ENCODE measurements at regions not wholly inside any gene's neighbourhood (a gene's known extent, or its start where the extent isn't known, plus 50 kb on each side); places are given as distances from the start of the nearest gene placed in this dataset.

DNA sequence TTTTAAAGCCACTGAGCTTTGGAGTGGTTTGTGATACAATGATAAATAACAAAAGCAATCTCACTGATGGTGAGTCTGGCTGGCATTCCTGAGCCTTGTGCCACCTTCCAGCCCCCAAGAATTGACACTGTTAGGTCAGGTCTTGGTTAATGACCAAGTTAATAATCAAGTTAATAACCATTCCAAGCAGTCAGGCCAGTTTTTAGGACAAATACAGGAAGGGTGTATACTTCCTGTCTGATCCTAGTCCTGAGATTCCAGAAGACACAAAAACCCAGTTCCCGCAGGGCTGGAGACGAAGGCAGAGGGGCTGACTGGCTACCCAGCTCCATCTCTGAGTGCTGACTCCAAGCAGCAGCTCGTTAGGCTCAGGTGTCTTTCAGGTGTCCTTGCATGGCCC, 74.6 kb upstream of the LAPTM4A start:
- Histone ChIP-seq H3K4ac (replicated peaks; ENCODE audit: insufficient read length, low read depth, low read length) (no peak overlapping the region), H3K27ac (ENCODE audit: low read depth, low read length) (no peak overlapping the region), H3K4me3 (ENCODE audit: extremely low read depth in 1 of 4, insufficient read depth in 2 of 4, low read depth in 3 of 4, low read length in 4 of 4) (no peak overlapping the region), H4K5ac (ENCODE audit: insufficient read length, low read depth, low read length) (no peak overlapping the region), H3K9me3 (ENCODE audit: insufficient read depth in 2 of 2, low read depth in 1 of 2, low read length in 1 of 2) (no peaks in the 10 kb centered on the region), H2BK5ac (ENCODE audit: low read depth, low read length) (no peak overlapping the region), H4K8ac (ENCODE audit: extremely low read depth, insufficient read depth, low read length) (no peak overlapping the region), H2BK120ac (replicated peaks; ENCODE audit: low read depth, low read length) (no peak overlapping the region), H2AFZ (ENCODE audit: low read length) (no peak overlapping the region), H2AK5ac (ENCODE audit: low read depth, low read length) (no peak overlapping the region), H3K23me2 (ENCODE audit: low read depth, low read length) (no peaks in the 10 kb centered on the region), H3K36me3 (ENCODE audit: control insufficient read depth in 2 of 4, insufficient read depth in 4 of 4, low read length in 3 of 4) (no peaks in the 10 kb centered on the region), H4K91ac (replicated peaks; ENCODE audit: insufficient read length, low read length) (no peak overlapping the region), H3K9ac (replicated peaks in 1 of 4; ENCODE audit: extremely low read depth in 1 of 4, low read depth in 3 of 4, low read length in 3 of 4) (no peak overlapping the region), H3K18ac (ENCODE audit: extremely low read depth, low read length) (no peak overlapping the region), H3K23ac (ENCODE audit: insufficient read length) (no peak overlapping the region), H3K79me1 (ENCODE audit: low read depth, low read length) (no peaks in the 10 kb centered on the region), H3K14ac (ENCODE audit: insufficient read length) (no peak overlapping the region), H2BK15ac (ENCODE audit: low read length) (no peak overlapping the region), H2BK20ac (ENCODE audit: low read length) (no peak overlapping the region), H3K27me3 (replicated peaks in 1 of 4; ENCODE audit: control insufficient read depth in 3 of 4, extremely low read depth in 1 of 4, insufficient read depth in 3 of 4, low read length in 3 of 4) (no peaks in the 10 kb centered on the region), H3K4me1 (replicated peaks in 1 of 4; ENCODE audit: control insufficient read depth in 3 of 4, insufficient read depth in 4 of 4, low read length in 3 of 4) (peaks cover 0 to 2% (median 0%) of the 10 kb centered on the region in 4 experiments; a peak in 1 of 7 replicates), H4K20me1 (replicated peaks in 1 of 2; ENCODE audit: control insufficient read depth in 1 of 2, insufficient read depth in 2 of 2, low read length in 2 of 2) (no peaks in the 10 kb centered on the region), H3K4me2 (ENCODE audit: insufficient read depth in 1 of 2, low read depth in 2 of 2, low read length in 2 of 2) (no peak overlapping the region), H3K56ac (replicated peaks; ENCODE audit: insufficient read length, low read depth, low read length) (no peak overlapping the region), H3K79me2 (ENCODE audit: control insufficient read depth in 1 of 2, insufficient read depth in 2 of 2, low read length in 2 of 2) (no peaks in the 10 kb centered on the region), H2BK12ac (ENCODE audit: low read depth, low read length) (no peak overlapping the region)
- POLR2A ChIA-PET (ENCODE audit: partially characterized antibody): no interaction called here
- no peak for DNase-seq (ENCODE audit: low read depth in 1 of 2, low spot score in 2 of 2)
- CTCF ChIA-PET (ENCODE audit: partially characterized antibody): interaction anchor here (1.0 to 2.0 kb wide), 5 partner anchors 8 to 99 kb away, joined by 3 to 5 read pairs (median 4); partner anchors contain the start of gene SDC1
- WGBS, 2 experiments (ENCODE audit: extremely low coverage in 1 of 2, insufficient coverage in 1 of 2, insufficient read length in 1 of 2, insufficient replicate concordance in 2 of 2, low coverage in 1 of 2, low lambda C conversion rate in 2 of 2, missing lambda C conversion rate in 1 of 2): 79% methylated on average over 3 of the region's 3 CpGs; no CpG with 5 or more reads in 1 of the 2 experiments
- no peak for FAIRE-seq
- no peak for TF ChIP-seq PHF8 (conservative IDR thresholded peaks at IDR 0.05; ENCODE audit: low read depth, low read length)
- no peak for TF ChIP-seq ZNF274 (IDR thresholded peaks at IDR 0.05; ENCODE audit: borderline replicate concordance, extremely low read depth, low read length)
- TF ChIP-seq RNF2 (IDR thresholded peaks at IDR 0.05; ENCODE audit: borderline replicate concordance, low read depth, low read length, missing control alignments, poor library complexity, severe bottlenecking): no peak
- TF ChIP-seq KDM5A (IDR thresholded peaks at IDR 0.05; ENCODE audit: low read length): no peak
- TF ChIP-seq, protein P1, sequence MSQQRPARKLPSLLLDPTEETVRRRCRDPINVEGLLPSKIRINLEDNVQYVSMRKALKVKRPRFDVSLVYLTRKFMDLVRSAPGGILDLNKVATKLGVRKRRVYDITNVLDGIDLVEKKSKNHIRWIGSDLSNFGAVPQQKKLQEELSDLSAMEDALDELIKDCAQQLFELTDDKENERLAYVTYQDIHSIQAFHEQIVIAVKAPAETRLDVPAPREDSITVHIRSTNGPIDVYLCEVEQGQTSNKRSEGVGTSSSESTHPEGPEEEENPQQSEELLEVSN (IDR thresholded peaks at IDR 0.05): no peak
- TF ChIP-seq EZH2 (IDR thresholded peaks at IDR 0.05; ENCODE audit: low read depth, low read length, severe bottlenecking): no peak
- TF ChIP-seq SP4 (IDR thresholded peaks at IDR 0.05; ENCODE audit: low read length): no peak
- TF ChIP-seq RFX5 (IDR thresholded peaks at IDR 0.05; ENCODE audit: borderline replicate concordance, low read depth, low read length): no peak
- TF ChIP-seq RXRA (IDR thresholded peaks at IDR 0.05; ENCODE audit: insufficient read depth, low read depth, low read length): no peak
